Endothelial cell of hepatic sinusoid (primary cell): ENCODE measurements at regions not wholly inside any gene's neighbourhood (a gene's known extent, or its start where the extent isn't known, plus 50 kb on each side); places are given as distances from the start of the nearest gene placed in this dataset.

Experiments used
- in situ Hi-C: cut with HindIII; loops from 2 replicates; pipeline ENCODE4 v1.10.0; 2017; ENCODE audit warnings: low sequenced_read_pairs

- in situ Hi-C loops = no loop called here
Measured at GRCh38 chr3:72135636-72136035, 350.7 kb upstream of the PROK2 start.

- in situ Hi-C loops = no loop called here
Measured at GRCh38 chr3:72134989-72135451, 350.1 kb upstream of the PROK2 start.

GRCh38 chr3:72133329-72134011 is 348.5 kb upstream of the PROK2 start:
- in situ Hi-C loops = no loop called here

GRCh38 chr3:72131899-72132298 is 347.0 kb upstream of the PROK2 start:
- in situ Hi-C loops = no loop called here

- in situ Hi-C loops = no loop called here
Measured at GRCh38 chr3:72130565-72130964, 345.6 kb upstream of the PROK2 start.

GRCh38 chr3:72129501-72130094 is 344.6 kb upstream of the PROK2 start:
- in situ Hi-C loops = no loop called here

- in situ Hi-C loops = no loop called here
Measured at GRCh38 chr3:72128921-72129320, 344.0 kb upstream of the PROK2 start.

- in situ Hi-C loops = no loop called here
Measured at GRCh38 chr3:72127844-72128243, 342.9 kb upstream of the PROK2 start.

- in situ Hi-C loops = no loop called here
Measured at GRCh38 chr3:72127224-72127612, 342.3 kb upstream of the PROK2 start.

- in situ Hi-C loops = no loop called here
Measured at GRCh38 chr3:72126441-72127223, 341.7 kb upstream of the PROK2 start.

GRCh38 chr3:72123908-72124441 is 339.0 kb upstream of the PROK2 start:
- in situ Hi-C loops = no loop called here

- in situ Hi-C loops = no loop called here
Measured at GRCh38 chr3:72120806-72121778, 336.1 kb upstream of the PROK2 start.

- in situ Hi-C loops = no loop called here
Measured at GRCh38 chr3:72120039-72120438, 335.1 kb upstream of the PROK2 start.

- in situ Hi-C loops = no loop called here
Measured at GRCh38 chr3:72118628-72119027, 333.7 kb upstream of the PROK2 start.

- in situ Hi-C loops = no loop called here
Measured at GRCh38 chr3:72116226-72116625, 331.3 kb upstream of the PROK2 start.

GRCh38 chr3:72115307-72115706 is 330.4 kb upstream of the PROK2 start:
- in situ Hi-C loops = no loop called here

GRCh38 chr3:72114773-72115172 is 329.8 kb upstream of the PROK2 start:
- in situ Hi-C loops = loop anchor here (5.0 kb wide), 1 partner anchor 98 kb away; no protein-coding TSS in a partner anchor

GRCh38 chr3:72113964-72114363 is 329.0 kb upstream of the PROK2 start:
- in situ Hi-C loops = loop anchor here (5.0 kb wide), 1 partner anchor 98 kb away; no protein-coding TSS in a partner anchor

GRCh38 chr3:72113564-72113963 is 328.6 kb upstream of the PROK2 start:
- in situ Hi-C loops = loop anchor here (5.0 kb wide), 1 partner anchor 99 kb away; no protein-coding TSS in a partner anchor

- in situ Hi-C loops = loop anchor here (5.0 kb wide), 1 partner anchor 100 kb away; no protein-coding TSS in a partner anchor
Measured at GRCh38 chr3:72112435-72112834, 327.5 kb upstream of the PROK2 start.
